ENCODE measurements at regions not wholly inside any gene's neighbourhood (a gene's known extent, or its start where the extent isn't known, plus 50 kb on each side); places are given as distances from the start of the nearest gene placed in this dataset.

DNA sequence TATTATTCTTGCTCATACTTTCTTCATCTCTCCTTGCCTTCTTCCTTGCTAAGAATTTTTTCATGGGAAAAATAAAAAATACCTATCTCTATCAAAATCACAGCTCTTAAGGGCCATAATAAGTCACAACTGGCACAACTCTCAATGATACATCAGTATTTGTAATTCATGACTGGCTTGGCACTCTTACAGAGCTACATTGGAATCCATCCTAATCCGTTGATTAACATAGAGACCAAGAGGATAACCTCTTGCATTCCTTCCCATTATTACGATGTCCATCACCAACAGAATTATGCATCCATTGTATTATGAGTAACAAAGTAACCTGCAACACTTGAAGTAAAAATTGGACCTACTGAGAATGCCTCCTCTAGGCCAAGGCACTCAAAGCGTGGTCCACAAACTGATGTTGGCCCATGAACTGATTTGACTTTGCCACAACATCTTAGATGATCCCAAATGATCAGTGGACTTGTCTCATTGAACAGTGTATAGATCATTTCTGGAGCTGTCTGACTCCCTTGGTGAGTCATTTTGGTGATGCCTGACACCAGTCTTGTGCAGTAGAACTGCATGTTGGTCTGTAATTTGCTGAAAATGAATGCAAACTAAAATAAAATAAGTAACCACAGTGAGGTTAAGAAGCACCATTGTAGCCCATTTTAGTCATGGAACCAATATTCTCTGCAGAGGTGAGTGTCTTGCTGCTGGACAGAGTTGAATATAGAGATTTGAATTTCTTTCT is 163.2 kb downstream of the AXIN2 start:
- DNase-seq (no peak), ATAC-seq (ENCODE audit: low read depth) (no peak)
- Histone ChIP-seq H3K23ac (ENCODE audit: low read depth, low read length) (no peak overlapping the region), H4K91ac (ENCODE audit: insufficient read depth, low read depth, low read length) (no peak overlapping the region), H4K8ac (ENCODE audit: low read depth in 2 of 2, low read length in 2 of 2) (no peak overlapping the region), H3K36me3 (ENCODE audit: control insufficient read depth, insufficient read depth, low read length) (no peaks in the 10 kb centered on the region), H2BK15ac (ENCODE audit: low read depth, low read length) (no peak overlapping the region), H3K9ac (ENCODE audit: low read depth, low read length) (no peak overlapping the region), H2BK120ac (ENCODE audit: low read depth, low read length) (no peak overlapping the region), H4K20me1 (ENCODE audit: insufficient read depth, low read length) (no peaks in the 10 kb centered on the region), H4K5ac (ENCODE audit: low read depth, low read length) (no peak overlapping the region), H3K14ac (replicated peaks; ENCODE audit: low read depth, low read length) (no peak overlapping the region), H2BK5ac (ENCODE audit: low read depth, low read length, poor library complexity, severe bottlenecking) (no peak overlapping the region), H2AFZ (replicated peaks; ENCODE audit: low read length, poor library complexity) (no peak overlapping the region), H3K9me1 (ENCODE audit: insufficient read depth, low read length) (no peaks in the 10 kb centered on the region), H3K9me3 (ENCODE audit: control insufficient read depth, insufficient read depth, low read length) (no peaks in the 10 kb centered on the region), H2AK9ac (replicated peaks; ENCODE audit: low read depth, low read length, poor library complexity) (no peak overlapping the region), H2AK5ac (ENCODE audit: low read depth, low read length) (no peak overlapping the region), H3K79me1 (ENCODE audit: low read depth in 1 of 2, low read length in 2 of 2) (no peaks in the 10 kb centered on the region), H3K4me3 (ENCODE audit: insufficient read depth, low read depth, low read length) (no peak overlapping the region), H3K56ac (ENCODE audit: extremely low read depth, insufficient read depth, low read length) (no peak overlapping the region), H2BK20ac (ENCODE audit: low read depth, low read length) (no peak overlapping the region), H3K4ac (ENCODE audit: low read depth, low read length) (no peak overlapping the region), H3K4me1 (ENCODE audit: control insufficient read depth, insufficient read depth, low read length) (no peaks in the 10 kb centered on the region), H3K27me3 (ENCODE audit: control insufficient read depth, insufficient read depth, low read length) (peaks cover 9% of the 10 kb centered on the region), H3K27ac (ENCODE audit: insufficient read depth, low read length) (no peak overlapping the region), H3K4me2 (ENCODE audit: low read depth, low read length) (no peak overlapping the region), H3K18ac (ENCODE audit: low read depth, low read length) (no peak overlapping the region)
- intact Hi-C loops (cut with micrococcal nuclease) (no loop called here), dilution Hi-C loops (cut with HindIII; ENCODE audit: low sequenced_read_pairs, unreplicated experiment) (no loop called here), in situ Hi-C loops (cut with MboI; ENCODE audit: low sequenced_read_pairs) (no loop called here)
- BruUV-seq (replicated peaks) = no TSS peak
- ChIA-PET POLR2A (ENCODE audit: unreplicated experiment) (no interaction called here), CTCF (no interaction called here)
- WGBS, 2 experiments (ENCODE audit: extremely low coverage in 2 of 2, insufficient read length in 1 of 2) = 65% methylated on average over 2 of the region's 3 CpGs; no CpG with 5 or more reads in 1 of the 2 experiments
- TF ChIP-seq FOS (IDR thresholded peaks at IDR 0.05; ENCODE audit: low read depth, low read length) (no peak), RAD21 (IDR thresholded peaks at IDR 0.05; ENCODE audit: low read length) (no peak), NFE2L2 (IDR thresholded peaks at IDR 0.05; ENCODE audit: low read depth, low read length) (no peak), MXI1 (IDR thresholded peaks at IDR 0.05; ENCODE audit: borderline replicate concordance, low read depth, low read length) (no peak), MAZ (IDR thresholded peaks at IDR 0.05; ENCODE audit: borderline replicate concordance, low read depth, low read length) (no peak), CEBPB (IDR thresholded peaks at IDR 0.05; ENCODE audit: low read depth, low read length) (no peak), BHLHE40 (IDR thresholded peaks at IDR 0.05; ENCODE audit: low read depth, low read length) (no peak), CHD1 (IDR thresholded peaks at IDR 0.05; ENCODE audit: low read depth, low read length) (no peak), POLR2A (IDR thresholded peaks at IDR 0.05; ENCODE audit: low read depth, low read length) (no peak), RCOR1 (IDR thresholded peaks at IDR 0.05; ENCODE audit: insufficient replicate concordance, low read length) (no peak), MAFK (IDR thresholded peaks at IDR 0.05; ENCODE audit: low read depth, low read length) (no peak)
- TF ChIP-seq, protein P1, sequence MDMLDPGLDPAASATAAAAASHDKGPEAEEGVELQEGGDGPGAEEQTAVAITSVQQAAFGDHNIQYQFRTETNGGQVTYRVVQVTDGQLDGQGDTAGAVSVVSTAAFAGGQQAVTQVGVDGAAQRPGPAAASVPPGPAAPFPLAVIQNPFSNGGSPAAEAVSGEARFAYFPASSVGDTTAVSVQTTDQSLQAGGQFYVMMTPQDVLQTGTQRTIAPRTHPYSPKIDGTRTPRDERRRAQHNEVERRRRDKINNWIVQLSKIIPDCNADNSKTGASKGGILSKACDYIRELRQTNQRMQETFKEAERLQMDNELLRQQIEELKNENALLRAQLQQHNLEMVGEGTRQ (IDR thresholded peaks at IDR 0.05; ENCODE audit: low read depth, low read length) = no peak
- TF ChIP-seq, protein P2, sequence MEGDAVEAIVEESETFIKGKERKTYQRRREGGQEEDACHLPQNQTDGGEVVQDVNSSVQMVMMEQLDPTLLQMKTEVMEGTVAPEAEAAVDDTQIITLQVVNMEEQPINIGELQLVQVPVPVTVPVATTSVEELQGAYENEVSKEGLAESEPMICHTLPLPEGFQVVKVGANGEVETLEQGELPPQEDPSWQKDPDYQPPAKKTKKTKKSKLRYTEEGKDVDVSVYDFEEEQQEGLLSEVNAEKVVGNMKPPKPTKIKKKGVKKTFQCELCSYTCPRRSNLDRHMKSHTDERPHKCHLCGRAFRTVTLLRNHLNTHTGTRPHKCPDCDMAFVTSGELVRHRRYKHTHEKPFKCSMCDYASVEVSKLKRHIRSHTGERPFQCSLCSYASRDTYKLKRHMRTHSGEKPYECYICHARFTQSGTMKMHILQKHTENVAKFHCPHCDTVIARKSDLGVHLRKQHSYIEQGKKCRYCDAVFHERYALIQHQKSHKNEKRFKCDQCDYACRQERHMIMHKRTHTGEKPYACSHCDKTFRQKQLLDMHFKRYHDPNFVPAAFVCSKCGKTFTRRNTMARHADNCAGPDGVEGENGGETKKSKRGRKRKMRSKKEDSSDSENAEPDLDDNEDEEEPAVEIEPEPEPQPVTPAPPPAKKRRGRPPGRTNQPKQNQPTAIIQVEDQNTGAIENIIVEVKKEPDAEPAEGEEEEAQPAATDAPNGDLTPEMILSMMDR (conservative IDR thresholded peaks at IDR 0.05; ENCODE audit: low read depth, low read length) = no peak
- TF ChIP-seq, protein P3, sequence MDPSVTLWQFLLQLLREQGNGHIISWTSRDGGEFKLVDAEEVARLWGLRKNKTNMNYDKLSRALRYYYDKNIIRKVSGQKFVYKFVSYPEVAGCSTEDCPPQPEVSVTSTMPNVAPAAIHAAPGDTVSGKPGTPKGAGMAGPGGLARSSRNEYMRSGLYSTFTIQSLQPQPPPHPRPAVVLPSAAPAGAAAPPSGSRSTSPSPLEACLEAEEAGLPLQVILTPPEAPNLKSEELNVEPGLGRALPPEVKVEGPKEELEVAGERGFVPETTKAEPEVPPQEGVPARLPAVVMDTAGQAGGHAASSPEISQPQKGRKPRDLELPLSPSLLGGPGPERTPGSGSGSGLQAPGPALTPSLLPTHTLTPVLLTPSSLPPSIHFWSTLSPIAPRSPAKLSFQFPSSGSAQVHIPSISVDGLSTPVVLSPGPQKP (IDR thresholded peaks at IDR 0.05; ENCODE audit: borderline replicate concordance, low read depth, low read length) = no peak

All from IMR-90 (cell line).